ENCODE measurements at regions not wholly inside any gene's neighbourhood (a gene's known extent, or its start where the extent isn't known, plus 50 kb on each side); places are given as distances from the start of the nearest gene placed in this dataset.

GRCh38 chr5:72587661-72588308 is 80.6 kb upstream of the ZNF366 start (continued):
- TF ChIP-seq ZBTB34 (CRISPR knock-in tag; IDR thresholded peaks at IDR 0.05) (no peak), E4F1 (CRISPR knock-in tag; IDR thresholded peaks at IDR 0.05; ENCODE audit: borderline replicate concordance) (no peak), ZNF232 (CRISPR knock-in tag; IDR thresholded peaks at IDR 0.05) (no peak), PRDM10 (IDR thresholded peaks at IDR 0.05; ENCODE audit: partially characterized antibody) (no peak), NONO (IDR thresholded peaks at IDR 0.05; ENCODE audit: low read depth in 2 of 2, low read length in 1 of 2) (no peak), HES1 (IDR thresholded peaks at IDR 0.05; ENCODE audit: low read depth) (no peak), SRSF9 (IDR thresholded peaks at IDR 0.05; ENCODE audit: borderline replicate concordance, low read depth, low read length) (no peak), IRF2 (CRISPR knock-in tag; IDR thresholded peaks at IDR 0.05) (no peak), MLLT1 (IDR thresholded peaks at IDR 0.05) (no peak), KLF10 (CRISPR knock-in tag; IDR thresholded peaks at IDR 0.05) (no peak), ZNF354B (CRISPR knock-in tag; IDR thresholded peaks at IDR 0.05) (no peak), TFAP4 (CRISPR knock-in tag; IDR thresholded peaks at IDR 0.05; ENCODE audit: borderline replicate concordance) (no peak), ELK1 (CRISPR knock-in tag; IDR thresholded peaks at IDR 0.05) (no peak), COPS2 (conservative IDR thresholded peaks at IDR 0.05) (no peak), CTBP1 (IDR thresholded peaks at IDR 0.05; ENCODE audit: borderline replicate concordance) (no peak)
